IPS-18c (cell line): ENCODE measurements at regions not wholly inside any gene's neighbourhood (a gene's known extent, or its start where the extent isn't known, plus 50 kb on each side); places are given as distances from the start of the nearest gene placed in this dataset.

Experiments used
- H3K4me3 ChIP-seq: 2 replicates; pipeline ENCODE4 v1.7.0; 2013; ENCODE audit warnings: low read depth, mild to moderate bottlenecking, low read length, moderate library complexity; ENCODE audit not compliant: insufficient read depth
- H3K9me3 ChIP-seq: one replicate; pipeline ENCODE4 v1.6.1; 2013; ENCODE audit warnings: mild to moderate bottlenecking, low read length, moderate library complexity; ENCODE audit not compliant: control insufficient read depth, insufficient read depth

- Histone ChIP-seq H3K9me3 (peaks cover 4% of the 10 kb centered on the region), H3K4me3 (no peak overlapping the region)
Measured at GRCh38 chr16:65671071-65671470, 549.2 kb upstream of the CDH11 start.

GRCh38 chr16:65668064-65668595, 546.3 kb upstream of the CDH11 start:
- no peaks in the 10 kb centered on the region for H3K9me3 ChIP-seq
- no peak overlapping the region for H3K4me3 ChIP-seq

GRCh38 chr16:65667011-65667578, 545.2 kb upstream of the CDH11 start:
- H3K9me3 ChIP-seq = no peaks in the 10 kb centered on the region
- no peak overlapping the region for H3K4me3 ChIP-seq

GRCh38 chr16:65666132-65666941, 544.5 kb upstream of the CDH11 start:
- Histone ChIP-seq H3K9me3 (no peaks in the 10 kb centered on the region), H3K4me3 (no peak overlapping the region)

GRCh38 chr16:65665586-65665985, 543.7 kb upstream of the CDH11 start:
- H3K9me3 ChIP-seq = no peaks in the 10 kb centered on the region
- no peak overlapping the region for H3K4me3 ChIP-seq

GRCh38 chr16:65663774-65664173, 541.9 kb upstream of the CDH11 start:
- no peak overlapping the region for H3K4me3 ChIP-seq
- no peaks in the 10 kb centered on the region for H3K9me3 ChIP-seq

DNA sequence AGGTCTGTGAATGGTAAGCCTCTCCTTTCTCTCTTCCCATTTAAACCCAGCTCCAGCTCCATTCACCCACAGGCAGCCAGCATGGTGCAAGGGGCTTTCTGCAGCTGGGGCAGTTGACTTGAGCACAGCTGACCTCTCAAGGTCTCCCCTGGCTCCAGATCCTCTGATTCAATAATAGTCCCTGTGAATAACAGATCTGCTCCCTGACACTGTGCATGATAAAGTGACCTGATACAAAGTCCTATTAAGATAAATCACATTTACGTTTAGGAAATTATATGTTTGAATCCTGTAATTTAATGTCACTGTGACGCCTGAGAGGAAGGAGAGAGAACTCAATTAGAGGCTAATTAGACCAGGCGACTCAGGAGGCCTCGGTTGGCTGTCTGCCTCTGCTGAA, 540.4 kb upstream of the CDH11 start:
- H3K9me3 ChIP-seq = no peaks in the 10 kb centered on the region

DNA sequence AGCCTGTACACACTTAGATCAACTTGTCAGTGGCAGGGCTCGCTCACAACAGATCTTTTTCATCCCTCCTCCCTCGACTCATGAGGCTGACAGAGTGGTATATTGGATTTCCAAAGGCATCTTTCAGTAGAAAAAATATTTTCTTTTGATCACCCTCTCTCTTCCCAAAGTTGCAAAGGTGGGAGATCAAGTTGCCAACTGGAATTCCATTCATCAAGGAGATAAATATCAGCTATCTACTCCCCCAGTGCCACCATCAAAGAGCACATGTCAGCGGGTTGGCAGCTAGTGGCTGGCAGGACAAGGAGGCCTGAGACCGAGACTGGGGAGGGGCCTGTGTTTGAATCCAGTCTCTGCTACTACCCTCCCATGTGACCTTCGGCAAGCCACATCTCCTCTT, 539.7 kb upstream of the CDH11 start:
- Histone ChIP-seq H3K4me3 (no peak overlapping the region), H3K9me3 (no peaks in the 10 kb centered on the region)

More for the DNA sequence above, 540.4 kb upstream of the CDH11 start:
- H3K4me3 ChIP-seq = no peak overlapping the region

GRCh38 chr16:65660390-65660789, 538.5 kb upstream of the CDH11 start:
- Histone ChIP-seq H3K4me3 (no peak overlapping the region), H3K9me3 (no peaks in the 10 kb centered on the region)

- no peaks in the 10 kb centered on the region for H3K9me3 ChIP-seq
- H3K4me3 ChIP-seq = no peak overlapping the region
Measured at GRCh38 chr16:65659758-65660157, 537.9 kb upstream of the CDH11 start.

DNA sequence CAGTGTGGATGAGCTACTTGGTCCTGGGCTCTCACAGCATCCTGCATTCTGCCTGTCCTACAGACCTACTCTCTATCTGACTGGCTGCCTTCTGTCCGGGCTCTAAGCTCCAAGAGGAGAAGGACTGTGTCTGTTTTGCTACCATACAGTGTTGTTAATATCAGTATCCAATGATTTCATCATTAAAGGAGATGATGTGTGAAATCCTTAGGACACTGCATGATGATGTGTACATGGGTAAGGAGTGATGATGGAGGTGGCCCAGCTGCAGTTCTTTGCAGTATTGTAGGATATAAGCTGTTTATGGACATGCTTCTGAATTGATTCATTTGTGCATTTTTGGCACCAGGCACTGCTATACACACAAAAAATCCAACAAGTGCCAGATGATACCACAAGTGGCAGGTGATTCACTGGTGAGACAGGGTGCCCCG, 536.9 kb upstream of the CDH11 start:
- no peak overlapping the region for H3K4me3 ChIP-seq

DNA sequence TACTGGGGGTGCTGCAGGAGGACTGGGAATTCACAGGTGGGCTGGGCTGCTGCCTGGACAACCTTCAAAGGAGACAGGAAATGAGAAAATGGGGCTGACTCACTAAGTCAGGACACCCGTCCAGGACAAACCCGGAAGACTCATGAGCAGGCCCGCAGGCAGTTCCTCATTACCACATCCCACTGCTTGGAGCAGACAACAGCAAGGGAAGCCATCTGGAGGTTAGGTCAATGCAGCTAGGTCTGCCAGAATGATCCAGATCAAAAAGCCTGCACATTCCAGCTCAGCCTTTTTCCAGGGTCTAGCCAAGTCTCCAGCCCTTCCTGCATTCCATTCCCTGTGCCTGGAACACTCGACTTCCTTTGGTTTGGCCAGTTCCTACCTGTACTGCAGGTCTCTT, 536.5 kb upstream of the CDH11 start:
- no peak overlapping the region for H3K4me3 ChIP-seq
- no peaks in the 10 kb centered on the region for H3K9me3 ChIP-seq

More for the DNA sequence above, 536.9 kb upstream of the CDH11 start:
- H3K9me3 ChIP-seq = no peaks in the 10 kb centered on the region

GRCh38 chr16:65657556-65657955, 535.7 kb upstream of the CDH11 start:
- no peak overlapping the region for H3K4me3 ChIP-seq
- H3K9me3 ChIP-seq = no peaks in the 10 kb centered on the region

- Histone ChIP-seq H3K9me3 (no peaks in the 10 kb centered on the region), H3K4me3 (no peak overlapping the region)
Measured at GRCh38 chr16:65657071-65657494, 535.2 kb upstream of the CDH11 start.

DNA sequence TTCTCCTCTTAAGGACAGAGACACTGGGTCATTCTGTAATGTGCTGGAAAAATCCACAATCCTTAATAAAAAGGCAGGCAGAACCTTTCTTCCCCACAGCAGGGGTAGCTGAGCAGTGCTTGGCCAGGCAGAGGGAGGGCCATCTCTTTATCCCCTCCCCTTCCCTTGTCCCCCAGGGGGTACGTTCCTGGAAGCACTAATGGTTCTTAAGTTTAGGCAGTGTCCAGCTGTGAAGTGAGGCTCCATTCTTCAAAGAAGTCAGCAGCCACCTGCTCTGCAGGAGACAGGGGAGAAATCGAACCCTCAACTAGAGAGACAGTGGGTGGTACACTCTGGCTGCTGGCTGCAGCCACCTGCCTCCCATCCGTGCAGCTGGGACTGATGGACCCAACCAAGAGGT, 533.9 kb upstream of the CDH11 start:
- Histone ChIP-seq H3K9me3 (no peaks in the 10 kb centered on the region), H3K4me3 (no peak overlapping the region)

GRCh38 chr16:65648101-65648500, 526.2 kb upstream of the CDH11 start:
- H3K9me3 ChIP-seq = no peaks in the 10 kb centered on the region
- no peak overlapping the region for H3K4me3 ChIP-seq

DNA sequence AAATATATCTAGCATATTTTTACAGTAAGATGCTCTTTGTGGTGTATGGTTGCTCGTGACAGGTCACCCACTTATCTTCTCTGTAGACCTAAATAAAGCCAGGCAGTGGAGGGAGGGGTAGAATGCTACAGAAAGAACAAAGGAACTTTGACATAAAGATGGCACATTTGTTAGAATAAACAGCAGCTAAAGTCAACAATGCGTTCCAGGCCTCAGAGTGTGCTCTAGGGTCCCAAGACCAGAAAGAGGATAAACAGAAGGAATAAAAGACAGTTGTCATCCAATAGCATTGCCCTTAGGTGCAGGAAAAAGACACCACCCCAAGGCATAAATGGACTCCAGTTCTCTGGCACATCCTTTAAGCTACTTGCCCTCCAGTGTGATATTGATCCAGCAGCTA, 523.0 kb upstream of the CDH11 start:
- Histone ChIP-seq H3K9me3 (no peaks in the 10 kb centered on the region), H3K4me3 (no peak overlapping the region)

DNA sequence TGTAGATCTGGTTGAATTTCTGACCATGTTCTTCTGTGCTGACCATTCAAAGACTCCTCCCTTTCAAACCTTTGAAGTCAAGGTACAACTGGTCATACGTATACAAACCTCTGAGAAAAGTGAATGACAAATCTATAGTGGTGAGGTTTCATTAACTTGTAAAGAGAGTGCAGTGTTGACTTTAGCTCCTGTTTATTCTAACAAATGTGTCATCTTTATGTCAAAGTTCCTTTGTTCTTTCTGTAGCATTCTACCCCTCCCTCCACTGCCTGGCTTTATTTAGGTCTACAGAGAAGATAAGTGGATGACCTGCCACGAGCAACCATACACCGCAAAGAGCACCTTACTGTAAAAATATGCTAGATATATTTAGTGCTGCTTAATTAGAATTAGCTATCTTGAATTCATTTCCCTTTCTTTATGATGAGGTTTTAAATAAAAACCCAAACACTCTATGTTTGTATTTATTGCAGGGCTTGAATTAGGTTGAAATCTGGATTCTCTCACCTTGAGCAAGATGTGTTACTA, 520.0 kb upstream of the CDH11 start:
- Histone ChIP-seq H3K4me3 (no peak overlapping the region), H3K9me3 (no peaks in the 10 kb centered on the region)
